ENCODE measurements at regions not wholly inside any gene's neighbourhood (a gene's known extent, or its start where the extent isn't known, plus 50 kb on each side); places are given as distances from the start of the nearest gene placed in this dataset.
"Not testable (repeated sequence)": the region's sequence is repeated elsewhere in the genome, so short reads cannot be mapped to it uniquely, and the experiment has no call there.

DNA sequence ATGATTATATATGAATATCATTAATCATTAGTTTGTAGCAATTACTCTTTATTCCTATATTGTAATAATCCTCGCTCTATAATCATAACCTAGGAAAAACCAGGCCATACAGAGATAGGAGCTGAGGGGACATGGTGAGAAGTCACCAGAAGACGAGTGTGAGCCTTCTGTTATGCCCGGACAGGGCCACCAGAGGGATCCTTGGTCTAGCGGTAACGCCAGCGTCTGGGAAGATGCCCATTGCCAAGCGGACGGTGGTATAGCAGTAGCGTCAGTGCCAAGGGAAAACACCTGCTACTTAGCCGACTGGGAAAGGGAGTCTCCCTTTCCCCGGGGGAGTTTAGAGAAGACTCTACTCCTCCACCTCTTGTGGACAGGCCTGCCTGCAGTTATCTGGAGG is 1347.6 kb downstream of the GATA3 start:
- DNase-seq (ENCODE audit: low read depth): not testable (repeated sequence)

DNA sequence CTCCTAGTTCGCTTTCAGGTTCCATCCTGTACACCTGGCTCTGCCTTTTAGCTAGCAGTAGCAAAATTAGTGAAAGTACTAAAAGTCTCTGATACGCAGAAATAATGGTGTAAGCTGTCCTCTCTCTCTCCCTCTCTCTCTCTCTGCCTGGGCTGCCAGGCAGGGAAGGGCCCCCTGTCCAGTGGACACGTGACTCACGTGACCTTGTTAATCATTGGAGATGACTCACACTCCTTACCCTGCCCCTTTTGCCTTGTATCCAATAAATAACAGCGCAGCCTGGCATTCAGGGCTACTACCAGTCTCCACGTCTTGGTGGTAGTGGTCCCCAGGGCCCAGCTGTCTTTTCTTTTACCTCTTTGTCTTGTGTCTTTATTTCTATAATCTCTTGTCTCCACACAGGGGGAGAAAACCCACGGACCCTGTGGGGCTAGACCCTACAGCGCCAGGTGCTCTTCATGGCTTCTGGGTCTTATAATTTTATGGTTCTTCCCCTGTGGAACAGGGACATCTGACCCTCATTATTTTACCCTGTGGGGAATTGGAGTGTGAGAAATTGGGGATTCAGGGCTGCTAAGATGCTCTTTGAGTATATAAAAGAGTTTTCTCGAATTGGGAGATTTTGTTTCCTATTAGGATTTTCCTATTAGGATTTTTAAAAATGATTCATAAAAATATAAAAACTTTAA is 1348.2 kb downstream of the GATA3 start:
- not testable (repeated sequence) for DNase-seq (ENCODE audit: low read depth)

DNA sequence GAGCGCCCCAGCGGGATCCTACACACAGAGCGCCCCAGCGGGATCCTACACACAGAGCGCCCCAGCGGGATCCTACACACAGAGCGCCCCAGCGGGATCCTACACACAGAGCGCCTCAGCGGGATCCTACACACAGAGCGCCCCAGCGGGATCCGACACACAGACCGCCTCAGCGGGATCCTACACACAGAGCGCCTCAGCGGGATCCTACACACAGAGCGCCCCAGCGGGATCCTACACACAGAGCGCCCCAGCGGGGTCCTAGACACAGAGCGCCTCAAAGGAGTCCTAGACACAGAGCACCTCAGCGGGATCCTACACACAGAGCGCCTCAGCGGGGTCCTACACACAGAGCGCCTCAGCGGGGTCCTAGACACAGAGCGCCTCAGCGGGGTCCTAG is 1352.7 kb downstream of the GATA3 start:
- not testable (repeated sequence) for DNase-seq (ENCODE audit: low read depth)

DNA sequence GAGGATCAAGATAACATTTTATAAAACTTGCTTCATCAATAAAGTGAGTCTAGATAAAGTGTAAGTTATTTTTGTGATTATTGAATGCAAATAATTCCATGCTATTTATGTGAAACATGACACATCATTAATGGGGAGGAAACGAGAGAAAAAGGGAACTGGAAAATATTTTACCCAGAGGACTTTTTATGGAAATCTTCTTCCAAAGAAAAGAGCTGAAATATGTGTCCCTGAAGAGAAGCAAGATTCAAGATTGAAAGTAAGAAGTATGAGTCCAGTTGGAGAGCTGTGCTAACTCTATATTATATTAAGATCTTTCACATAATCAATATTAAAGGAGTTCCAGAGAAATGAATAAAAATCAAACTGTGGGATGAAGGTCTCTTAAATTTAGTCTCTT is 1361.8 kb downstream of the GATA3 start:
- DNase-seq (ENCODE audit: low read depth): no peak

DNA sequence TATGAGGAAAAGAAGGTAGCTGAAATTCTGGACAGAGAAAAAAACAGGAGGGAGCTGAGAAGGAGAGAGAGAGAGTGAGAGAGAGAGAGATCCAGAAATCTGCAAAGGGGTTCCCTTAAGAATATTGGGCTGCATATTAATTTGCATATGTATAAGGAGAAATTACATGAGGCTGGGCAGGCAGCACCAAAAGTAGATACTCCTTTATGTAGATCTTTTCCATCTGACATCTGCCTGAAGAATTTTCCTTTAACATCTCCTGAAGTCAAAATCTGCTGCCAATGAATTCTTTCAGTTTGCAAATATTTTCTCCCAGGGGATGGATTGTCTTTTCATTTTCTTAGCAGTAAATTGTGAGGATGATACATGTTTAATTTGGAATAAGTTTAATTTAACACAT is 1365.3 kb downstream of the GATA3 start:
- DNase-seq (ENCODE audit: low read depth): no peak

DNA sequence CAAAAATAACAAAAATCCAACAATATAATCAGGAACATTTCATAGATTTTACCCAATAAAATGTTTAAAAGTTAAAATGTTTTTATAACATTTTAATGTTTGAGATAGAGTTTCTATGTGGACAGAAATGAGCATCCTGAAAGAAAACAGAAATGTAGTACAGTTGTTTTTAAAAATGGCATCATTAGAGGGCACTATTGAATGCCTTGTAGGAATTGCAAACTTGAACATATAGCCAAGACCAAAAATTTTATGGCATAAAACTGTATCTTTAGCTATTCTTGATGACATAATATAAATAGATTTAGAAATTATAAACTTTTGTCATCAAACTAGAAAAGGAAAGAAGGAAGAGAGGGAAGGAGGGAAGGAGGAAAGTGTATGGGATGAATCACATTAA is 1372.7 kb downstream of the GATA3 start:
- no peak for DNase-seq (ENCODE audit: low read depth)

DNA sequence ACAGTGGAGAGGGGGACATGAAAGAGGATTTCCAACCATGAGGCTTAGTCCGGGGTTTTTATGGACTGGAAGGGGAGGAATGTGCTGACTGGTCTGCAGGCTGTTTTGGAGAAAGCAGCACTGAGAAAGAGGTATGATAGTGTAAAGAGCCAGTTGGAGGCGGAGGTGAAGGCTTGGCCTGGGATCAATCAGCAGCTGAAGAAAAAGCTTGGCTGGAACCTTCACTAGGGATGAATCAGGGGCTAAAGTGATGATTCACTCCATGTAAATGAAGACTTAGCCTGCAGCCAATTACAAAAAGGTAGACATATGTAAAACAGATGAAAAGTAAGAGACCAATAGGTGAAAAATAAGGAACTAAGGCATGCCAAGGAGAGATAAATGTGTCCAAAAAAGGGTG is 1382.6 kb downstream of the GATA3 start:
- no peak for DNase-seq (ENCODE audit: low read depth)

DNA sequence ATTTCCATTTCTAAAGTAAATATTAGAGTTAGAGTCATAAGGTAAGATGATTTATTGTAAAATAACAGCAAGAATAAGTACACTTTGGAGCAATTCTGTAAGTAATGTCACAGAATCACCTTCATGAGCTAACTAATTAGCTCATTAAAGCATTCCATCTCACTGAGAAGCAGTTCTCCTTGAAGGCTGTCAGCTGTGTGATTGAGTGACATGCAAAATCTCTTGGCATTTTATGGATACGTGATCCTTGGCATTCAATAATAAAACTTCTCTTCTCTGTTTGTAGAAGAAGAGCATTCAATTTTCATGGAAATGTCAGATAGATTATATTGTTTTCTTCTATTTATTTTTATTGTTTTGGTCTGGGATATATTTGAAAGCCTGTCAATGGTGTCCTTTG is 1389.3 kb downstream of the GATA3 start:
- no peak for DNase-seq (ENCODE audit: low read depth)

DNA sequence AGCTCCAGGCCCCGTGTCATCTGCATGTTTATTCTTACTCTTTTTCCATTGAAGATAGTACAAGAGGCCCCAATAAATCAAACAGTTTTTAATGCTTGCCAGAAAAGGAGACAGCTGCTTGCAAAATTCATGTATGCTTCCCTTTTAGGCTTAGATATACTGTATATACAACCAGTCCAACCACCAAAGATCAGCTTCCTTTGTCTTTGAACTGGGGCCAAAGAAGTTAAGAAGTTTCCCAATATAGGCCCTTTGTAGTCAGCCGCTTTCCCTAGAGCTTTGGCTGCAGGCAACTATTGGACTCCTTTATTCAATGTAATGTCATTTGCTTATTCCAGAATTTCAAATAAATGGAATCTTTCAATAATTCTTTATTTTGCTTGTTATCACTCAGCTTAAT is 1395.0 kb downstream of the GATA3 start:
- no peak for DNase-seq (ENCODE audit: low read depth)

DNA sequence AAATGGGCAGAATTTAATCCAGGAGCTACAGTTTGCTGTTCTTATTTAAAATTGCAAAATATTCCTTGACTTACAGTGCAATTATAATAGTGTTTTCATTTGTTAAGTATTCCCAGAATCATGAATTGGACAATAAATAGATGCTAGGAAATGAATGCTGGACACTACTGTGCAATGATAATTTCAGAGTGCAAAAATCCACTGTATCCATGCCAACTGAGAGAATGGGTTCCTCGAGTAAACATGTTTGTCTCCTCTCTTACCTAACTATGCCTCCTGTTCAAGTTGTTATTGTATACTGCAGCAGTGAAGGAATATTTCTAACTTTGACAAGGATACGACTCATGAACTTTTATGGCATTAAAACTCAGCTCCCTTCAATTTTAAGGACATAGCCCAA is 1396.3 kb downstream of the GATA3 start:
- DNase-seq (ENCODE audit: low read depth): no peak

DNA sequence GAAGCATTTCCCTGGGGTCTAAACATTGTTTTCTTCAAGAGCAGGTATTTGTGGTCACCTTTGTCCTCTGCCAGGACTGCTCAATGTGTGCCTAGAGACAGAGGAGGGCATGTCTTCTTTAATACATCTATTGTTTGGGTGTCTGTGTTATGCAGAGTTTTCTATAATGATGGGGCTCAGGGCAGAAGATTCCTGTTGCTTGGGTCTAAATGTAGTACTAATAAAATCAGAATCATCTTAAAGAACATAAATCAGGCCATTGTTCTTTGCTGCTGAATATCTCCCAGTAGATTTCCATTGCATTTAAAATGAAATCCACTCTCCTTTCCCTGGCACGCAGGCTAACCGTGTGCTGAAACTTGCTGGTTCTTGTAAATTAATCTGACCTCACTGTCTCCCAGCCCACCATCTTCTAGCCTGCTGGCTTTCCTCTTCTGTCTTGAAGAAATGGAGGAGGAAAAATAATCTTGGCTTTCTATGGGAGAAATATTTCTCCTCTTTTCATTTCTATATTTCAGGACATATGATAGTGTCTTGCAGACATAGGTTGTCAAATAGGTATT is 1396.8 kb downstream of the GATA3 start:
- no peak for DNase-seq (ENCODE audit: low read depth)

DNA sequence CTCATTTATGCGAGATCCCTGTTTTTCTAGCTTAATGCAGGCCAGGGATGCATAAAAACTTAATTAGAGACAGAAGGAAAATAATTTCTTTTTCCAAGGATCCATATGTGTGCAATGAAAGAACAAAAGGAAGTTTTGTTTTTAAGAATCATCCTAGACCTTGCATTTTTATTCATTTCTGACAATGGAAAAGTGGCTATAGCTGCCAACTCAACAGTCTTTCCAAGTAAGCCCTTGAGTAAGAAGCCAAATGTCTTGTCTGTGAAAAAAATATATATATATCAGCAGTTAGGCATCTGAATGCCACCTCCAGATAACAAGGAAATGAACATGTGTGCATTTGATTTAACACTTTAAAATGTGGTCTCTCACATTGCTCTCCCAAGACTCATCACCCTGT is 1397.6 kb downstream of the GATA3 start:
- no peak for DNase-seq (ENCODE audit: low read depth)

DNA sequence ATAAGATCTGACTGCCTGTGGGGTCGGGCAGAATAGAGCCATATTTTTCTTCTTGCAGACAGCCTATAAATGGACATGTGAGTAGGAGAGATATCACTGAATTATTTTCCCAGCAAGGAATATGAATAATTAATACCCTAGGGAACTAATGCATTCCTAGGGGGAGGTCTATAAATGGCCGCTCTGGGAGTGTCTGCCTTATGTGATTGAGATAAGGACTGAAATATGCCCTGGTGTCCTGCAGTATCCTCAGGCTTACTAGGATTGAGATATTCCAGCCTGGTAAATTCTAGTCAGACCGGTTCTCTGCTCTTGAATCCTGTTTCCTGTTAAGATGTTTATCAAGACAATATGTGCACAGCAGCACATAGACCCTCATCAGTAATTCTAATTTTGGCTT is 1399.4 kb downstream of the GATA3 start:
- not testable (repeated sequence) for DNase-seq (ENCODE audit: low read depth)

DNA sequence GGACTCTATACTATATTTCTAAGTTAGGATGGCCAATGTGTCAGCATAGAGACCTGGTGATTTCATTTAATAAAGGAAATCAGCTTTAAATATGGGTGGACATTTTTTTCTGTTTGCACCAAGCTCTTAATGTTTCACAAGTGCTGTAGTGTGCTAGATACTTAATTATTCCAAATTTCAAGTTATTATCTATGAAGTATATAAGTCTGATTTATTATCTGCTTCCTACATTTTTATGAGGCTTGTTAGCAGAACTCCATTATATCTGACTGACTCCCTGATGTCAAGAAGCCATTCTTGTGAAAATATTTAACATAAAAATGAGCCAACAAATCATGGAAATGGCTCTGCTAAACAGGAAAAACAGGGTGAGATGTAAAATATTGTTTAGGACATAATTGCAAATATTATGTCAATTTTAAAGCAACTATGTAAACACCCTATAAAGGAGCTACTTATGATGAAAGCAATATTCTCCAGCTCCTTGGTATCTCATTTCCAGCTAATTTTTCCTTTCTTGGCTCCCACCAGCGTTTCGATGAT is 1415.2 kb downstream of the GATA3 start:
- DNase-seq (ENCODE audit: low read depth): no peak

DNA sequence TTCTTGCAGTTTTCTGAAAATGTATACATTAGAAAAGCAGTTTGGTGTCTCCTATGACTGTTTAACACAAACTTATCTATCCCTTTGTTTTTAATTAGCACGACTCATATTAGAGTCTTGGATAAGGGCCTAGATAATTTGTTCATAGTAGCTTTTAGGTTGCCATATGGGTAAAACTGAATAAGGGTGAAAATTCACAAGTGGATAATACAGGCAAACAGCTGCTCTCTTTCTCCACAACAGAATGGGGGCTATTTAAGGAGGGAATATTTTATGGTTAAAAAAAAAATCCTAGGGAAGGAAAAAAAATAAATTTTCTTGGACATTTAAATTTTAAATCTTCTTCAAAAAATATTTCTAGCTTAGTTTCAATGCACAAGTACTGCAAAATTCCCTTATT is 1416.1 kb downstream of the GATA3 start:
- DNase-seq (ENCODE audit: low read depth): no peak

DNA sequence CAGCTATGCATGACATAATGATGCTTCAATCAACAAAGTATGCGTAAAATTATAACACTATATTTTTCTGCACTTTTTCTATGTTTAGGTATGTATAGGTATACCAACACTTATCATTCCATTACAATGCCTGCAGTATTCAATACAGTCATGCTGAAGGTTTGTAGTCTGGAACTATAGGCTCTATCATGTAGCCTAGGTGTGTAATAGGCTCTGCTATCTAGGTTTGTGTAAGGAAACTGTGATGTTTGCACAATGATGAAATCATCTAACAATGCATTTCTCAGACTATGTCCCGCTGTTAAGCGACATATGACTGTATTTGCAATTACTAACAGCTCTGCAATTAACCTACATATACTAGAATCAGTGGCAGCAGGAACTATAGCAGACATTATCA is 1447.5 kb downstream of the GATA3 start:
- DNase-seq (ENCODE audit: low read depth): no peak

DNA sequence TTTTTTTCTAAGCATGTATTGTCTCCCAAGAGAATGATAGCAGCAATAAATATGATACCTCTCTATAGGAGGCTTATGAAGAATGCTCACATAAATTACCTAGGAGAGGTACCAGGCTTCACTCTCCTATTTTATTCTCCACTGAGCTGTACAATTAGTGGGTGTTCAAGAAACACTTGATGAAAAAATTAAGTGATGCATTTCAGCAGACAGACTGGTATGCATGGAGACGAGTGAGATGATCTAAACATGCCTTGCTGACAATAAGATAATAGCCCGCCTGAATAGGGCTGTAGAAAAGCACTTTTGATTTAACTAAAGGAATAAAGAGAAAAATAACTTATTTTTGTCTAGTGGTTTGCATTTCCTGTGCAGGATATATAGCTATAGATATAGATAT is 1449.7 kb downstream of the GATA3 start:
- no peak for DNase-seq (ENCODE audit: low read depth)

DNA sequence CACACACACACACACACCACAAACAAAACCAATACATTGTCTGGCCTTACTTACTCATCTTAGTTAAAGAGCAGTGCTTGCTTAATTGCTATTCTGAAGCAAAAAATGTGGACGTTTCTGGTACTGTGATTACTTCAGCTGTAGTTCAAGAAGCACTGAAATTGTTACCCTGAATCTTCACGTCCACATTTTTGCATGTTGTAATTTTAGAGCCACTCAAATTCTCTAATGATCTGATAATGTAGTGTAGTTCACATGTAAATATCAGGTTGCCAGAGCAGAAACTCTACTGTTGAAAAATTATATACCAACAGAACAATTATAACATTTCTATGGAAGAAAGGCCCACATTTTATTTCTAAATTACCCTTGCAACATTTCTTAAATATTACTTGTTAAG is 1451.1 kb downstream of the GATA3 start:
- DNase-seq (ENCODE audit: low read depth): no peak

DNA sequence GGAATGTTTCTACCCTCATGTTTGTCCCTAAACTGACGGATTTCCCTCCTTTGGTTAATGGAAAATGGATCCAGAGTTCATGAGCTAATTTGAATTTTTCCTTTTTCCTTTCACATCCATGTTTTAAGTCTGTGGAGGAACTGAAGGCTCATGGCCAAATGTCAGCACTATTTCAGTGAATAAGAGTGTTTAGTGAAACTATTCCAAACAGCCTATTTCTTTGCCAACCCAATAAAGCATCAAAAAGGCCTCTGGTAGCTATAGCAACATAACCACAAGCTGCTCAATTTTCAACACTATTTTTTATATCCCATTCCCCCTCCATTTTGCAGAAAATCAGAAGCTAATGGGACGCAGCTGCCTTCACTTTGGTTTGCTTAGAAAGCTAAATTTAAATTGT is 1454.1 kb downstream of the GATA3 start:
- no peak for DNase-seq (ENCODE audit: low read depth)

DNA sequence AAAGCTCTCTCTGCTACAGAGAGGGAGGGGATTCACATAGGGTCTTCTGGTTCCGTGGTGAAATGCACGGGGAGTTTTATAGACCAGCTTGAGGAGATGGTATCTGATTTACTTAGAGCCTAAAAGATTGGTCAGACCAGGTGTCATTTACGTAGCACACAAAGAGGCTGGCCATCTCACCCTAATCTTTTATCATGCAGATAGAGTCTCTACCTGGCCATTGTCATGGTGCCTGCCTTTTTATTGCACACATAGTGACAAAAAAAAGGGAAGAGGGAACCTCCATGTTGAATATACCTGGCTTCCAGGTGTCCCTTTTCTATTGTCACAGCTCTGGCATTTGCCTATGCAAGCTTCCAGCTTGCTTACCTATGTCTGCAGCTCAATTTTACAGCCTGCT is 1456.1 kb downstream of the GATA3 start:
- no peak for DNase-seq (ENCODE audit: low read depth)

DNA sequence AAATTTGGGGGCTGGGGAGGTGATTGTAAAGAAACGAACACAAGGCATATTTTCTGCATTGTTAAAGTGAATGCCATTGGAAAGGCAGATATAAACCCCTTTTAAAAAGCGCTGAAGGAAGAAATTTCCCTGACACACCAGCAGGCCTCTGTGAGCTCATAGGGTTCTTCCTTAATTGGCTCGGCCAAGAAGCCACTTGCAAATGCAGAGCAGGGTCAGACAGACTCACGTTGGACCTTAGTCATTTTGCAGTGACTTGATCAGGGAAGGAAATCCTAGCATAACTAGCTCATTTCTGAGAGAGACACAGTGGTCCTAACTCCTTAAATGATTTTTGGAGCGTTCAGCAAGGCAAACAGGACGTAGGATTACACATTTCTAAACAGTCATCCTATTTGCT is 1461.4 kb downstream of the GATA3 start:
- DNase-seq (ENCODE audit: low read depth): no peak

DNA sequence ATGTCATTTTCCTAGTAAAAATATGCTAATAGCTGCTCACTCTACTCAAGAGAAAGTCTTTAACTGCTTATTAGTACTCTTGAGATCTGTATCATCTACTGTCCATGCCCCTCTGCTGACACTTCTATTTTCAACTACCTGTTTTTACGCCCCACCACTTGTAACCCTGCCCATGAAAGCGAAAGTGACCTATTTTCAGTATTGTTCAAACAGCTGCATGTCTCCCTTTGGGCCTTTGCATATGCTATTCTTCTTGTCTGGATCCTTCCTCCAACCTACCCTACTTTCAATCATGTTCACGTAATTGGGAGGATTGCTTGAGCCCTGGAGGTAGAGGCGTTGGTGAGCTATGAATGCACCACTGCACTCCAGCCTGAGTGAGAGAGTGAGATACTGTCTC is 1481.3 kb downstream of the GATA3 start:
- no peak for DNase-seq (ENCODE audit: low read depth)

DNA sequence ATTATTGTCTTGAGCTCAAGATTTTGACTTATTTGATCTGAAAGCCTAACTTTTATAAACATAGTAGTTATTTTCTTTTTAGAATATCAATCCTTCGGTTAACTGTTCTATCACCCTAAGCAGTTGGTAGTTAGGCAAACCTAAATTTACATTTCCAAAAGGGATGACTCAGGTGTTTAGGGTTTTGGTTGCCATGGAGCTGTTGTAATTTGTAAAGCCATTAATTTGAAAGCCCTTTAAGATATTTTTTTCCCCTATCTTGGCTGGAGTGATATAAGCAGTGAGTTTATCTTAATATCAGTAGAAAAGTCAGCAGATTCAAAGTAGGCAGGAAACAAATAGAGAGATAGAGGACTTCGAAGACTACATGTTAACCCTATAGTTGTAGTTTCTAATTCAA is 1472.6 kb upstream of the CELF2 start:
- no peak for DNase-seq (ENCODE audit: low read depth)

Measured in activated T-cell treated with anti-CD3 and anti-CD28 coated beads for 48 hours (primary cell).